ENCODE measurements at regions not wholly inside any gene's neighbourhood (a gene's known extent, or its start where the extent isn't known, plus 50 kb on each side); places are given as distances from the start of the nearest gene placed in this dataset.

- H3K27ac ChIP-seq (ENCODE audit: low read depth, low read length, poor library complexity, severe bottlenecking) = no peak overlapping the region
- no peaks in the 10 kb centered on the region for H3K4me1 ChIP-seq (ENCODE audit: insufficient read depth, low read length, severe bottlenecking)
- no peaks in the 10 kb centered on the region for H3K36me3 ChIP-seq (ENCODE audit: insufficient read depth, low read length)
- H3F3A ChIP-seq (ENCODE audit: insufficient read depth, low read length) = no peaks in the 10 kb centered on the region
- no peak overlapping the region for H3K4me3 ChIP-seq (ENCODE audit: low read depth, low read length, poor library complexity, severe bottlenecking)
- H4K20me1 ChIP-seq (ENCODE audit: insufficient read depth, low read length) = no peaks in the 10 kb centered on the region
- no peaks in the 10 kb centered on the region for H3K79me2 ChIP-seq (ENCODE audit: insufficient read depth, low read length)
- H3K9me3 ChIP-seq (ENCODE audit: low read length) = no peaks in the 10 kb centered on the region
- H2AFZ ChIP-seq (ENCODE audit: low read length) = no peak overlapping the region
- TF ChIP-seq EZH2 (IDR thresholded peaks at IDR 0.05; ENCODE audit: borderline replicate concordance, low read length) (no peak), CTCF (IDR thresholded peaks at IDR 0.05; ENCODE audit: low read length) (no peak)
- no peak overlapping the region for H3K4me2 ChIP-seq (ENCODE audit: low read length)
- H3K9me2 ChIP-seq (ENCODE audit: low read depth, low read length) = no peaks in the 10 kb centered on the region
- H3K27me3 ChIP-seq (ENCODE audit: insufficient read depth, low read length) = no peaks in the 10 kb centered on the region
- no peak overlapping the region for H3K9ac ChIP-seq (ENCODE audit: low read length)
Observed at GRCh38 chr5:96065685-96066385, 104.2 kb upstream of the ELL2 start.

GRCh38 chr5:96064877-96065276 lies 103.2 kb upstream of the ELL2 start:
- H3F3A ChIP-seq (ENCODE audit: insufficient read depth, low read length) = no peaks in the 10 kb centered on the region
- no peak overlapping the region for H2AFZ ChIP-seq (ENCODE audit: low read length)
- TF ChIP-seq EZH2 (IDR thresholded peaks at IDR 0.05; ENCODE audit: borderline replicate concordance, low read length) (no peak), CTCF (IDR thresholded peaks at IDR 0.05; ENCODE audit: low read length) (no peak)
- no peak overlapping the region for H3K9ac ChIP-seq (ENCODE audit: low read length)
- no peaks in the 10 kb centered on the region for H3K36me3 ChIP-seq (ENCODE audit: insufficient read depth, low read length)
- no peak overlapping the region for H3K4me3 ChIP-seq (ENCODE audit: low read depth, low read length, poor library complexity, severe bottlenecking)
- H3K4me2 ChIP-seq (ENCODE audit: low read length) = no peak overlapping the region
- no peak overlapping the region for H3K27ac ChIP-seq (ENCODE audit: low read depth, low read length, poor library complexity, severe bottlenecking)
- no peaks in the 10 kb centered on the region for H4K20me1 ChIP-seq (ENCODE audit: insufficient read depth, low read length)
- H3K27me3 ChIP-seq (ENCODE audit: insufficient read depth, low read length) = no peaks in the 10 kb centered on the region
- H3K4me1 ChIP-seq (ENCODE audit: insufficient read depth, low read length, severe bottlenecking) = no peaks in the 10 kb centered on the region
- H3K79me2 ChIP-seq (ENCODE audit: insufficient read depth, low read length) = no peaks in the 10 kb centered on the region
- H3K9me3 ChIP-seq (ENCODE audit: low read length) = no peaks in the 10 kb centered on the region
- H3K9me2 ChIP-seq (ENCODE audit: low read depth, low read length) = no peaks in the 10 kb centered on the region

- Histone ChIP-seq H3K27ac (ENCODE audit: low read depth, low read length, poor library complexity, severe bottlenecking) (no peak overlapping the region), H3K4me2 (ENCODE audit: low read length) (no peak overlapping the region), H4K20me1 (ENCODE audit: insufficient read depth, low read length) (no peaks in the 10 kb centered on the region), H3K9me2 (ENCODE audit: low read depth, low read length) (no peaks in the 10 kb centered on the region), H3F3A (ENCODE audit: insufficient read depth, low read length) (no peaks in the 10 kb centered on the region), H3K79me2 (ENCODE audit: insufficient read depth, low read length) (no peaks in the 10 kb centered on the region), H3K9ac (ENCODE audit: low read length) (no peak overlapping the region), H3K27me3 (ENCODE audit: insufficient read depth, low read length) (no peaks in the 10 kb centered on the region), H3K36me3 (ENCODE audit: insufficient read depth, low read length) (no peaks in the 10 kb centered on the region), H3K4me3 (ENCODE audit: low read depth, low read length, poor library complexity, severe bottlenecking) (no peak overlapping the region), H2AFZ (ENCODE audit: low read length) (no peak overlapping the region), H3K4me1 (ENCODE audit: insufficient read depth, low read length, severe bottlenecking) (no peaks in the 10 kb centered on the region), H3K9me3 (ENCODE audit: low read length) (no peaks in the 10 kb centered on the region)
- no peak for TF ChIP-seq EZH2 (IDR thresholded peaks at IDR 0.05; ENCODE audit: borderline replicate concordance, low read length)
- TF ChIP-seq CTCF (IDR thresholded peaks at IDR 0.05; ENCODE audit: low read length) = no peak
Observed at GRCh38 chr5:96062836-96063235, 101.2 kb upstream of the ELL2 start.
